ENCODE measurements at regions not wholly inside any gene's neighbourhood (a gene's known extent, or its start where the extent isn't known, plus 50 kb on each side); places are given as distances from the start of the nearest gene placed in this dataset.

GRCh38 chr10:130757821-130758489, 553.6 kb downstream of the TCERG1L start:
- TF ChIP-seq CTCF (IDR thresholded peaks at IDR 0.05; ENCODE audit: low read depth, low read length): no peak
- DNase-seq (ENCODE audit: low read depth in 2 of 2): no peak
- H3K4me3 ChIP-seq (replicated peaks in 1 of 2; ENCODE audit: low read depth in 2 of 2, low read length in 2 of 2): no peak overlapping the region

GRCh38 chr10:130758529-130758928, 553.0 kb downstream of the TCERG1L start:
- TF ChIP-seq CTCF (IDR thresholded peaks at IDR 0.05; ENCODE audit: low read depth, low read length): no peak
- no peak for DNase-seq (ENCODE audit: low read depth in 2 of 2)
- no peak overlapping the region for H3K4me3 ChIP-seq (replicated peaks in 1 of 2; ENCODE audit: low read depth in 2 of 2, low read length in 2 of 2)

DNA sequence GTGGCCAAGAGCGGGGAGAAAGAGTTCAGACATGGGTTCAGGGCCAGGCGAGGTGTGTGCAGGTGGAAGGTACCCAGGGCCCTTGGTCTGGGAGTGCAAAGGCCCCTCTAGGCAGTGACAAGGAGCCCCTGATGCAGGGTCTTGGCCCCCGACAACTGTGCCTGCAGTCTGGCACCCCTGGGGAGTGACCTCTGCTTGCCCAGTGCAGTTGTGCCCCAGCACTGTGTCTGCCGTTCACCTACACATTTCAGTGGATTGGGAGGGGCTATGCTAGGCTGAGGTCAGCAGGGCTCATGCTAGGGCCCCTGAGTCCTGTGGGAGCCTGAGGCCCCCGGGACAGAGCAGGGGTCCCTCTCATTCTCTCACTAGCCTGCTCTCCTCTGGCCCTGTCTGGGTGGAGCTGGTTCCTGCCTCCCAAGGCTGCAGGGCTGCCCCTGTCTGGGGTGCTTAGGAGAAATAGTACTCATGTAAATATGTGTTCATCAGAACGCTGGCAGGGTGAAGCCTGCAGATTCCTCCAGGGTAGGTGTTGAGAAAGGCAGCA, 550.4 kb downstream of the TCERG1L start:
- no peak for TF ChIP-seq CTCF (IDR thresholded peaks at IDR 0.05; ENCODE audit: low read depth, low read length)
- no peak for DNase-seq (ENCODE audit: low read depth in 2 of 2)
- no peak overlapping the region for H3K4me3 ChIP-seq (replicated peaks in 1 of 2; ENCODE audit: low read depth in 2 of 2, low read length in 2 of 2)

- no peak for TF ChIP-seq CTCF (IDR thresholded peaks at IDR 0.05; ENCODE audit: low read depth, low read length)
- DNase-seq (ENCODE audit: low read depth in 2 of 2): no peak
- no peak overlapping the region for H3K4me3 ChIP-seq (replicated peaks in 1 of 2; ENCODE audit: low read depth in 2 of 2, low read length in 2 of 2)
Observed at GRCh38 chr10:130761788-130762301, 549.7 kb downstream of the TCERG1L start.

- no peak for TF ChIP-seq CTCF (IDR thresholded peaks at IDR 0.05; ENCODE audit: low read depth, low read length)
- DNase-seq (ENCODE audit: low read depth in 2 of 2): no peak
Observed at GRCh38 chr10:130762491-130762890, 549.0 kb downstream of the TCERG1L start.

GRCh38 chr10:130763071-130763470, 548.5 kb downstream of the TCERG1L start:
- no peak for DNase-seq (ENCODE audit: low read depth in 2 of 2)
- no peak overlapping the region for H3K4me3 ChIP-seq (replicated peaks in 1 of 2; ENCODE audit: low read depth in 2 of 2, low read length in 2 of 2)
- TF ChIP-seq CTCF (IDR thresholded peaks at IDR 0.05; ENCODE audit: low read depth, low read length): no peak

More at GRCh38 chr10:130762491-130762890, 549.0 kb downstream of the TCERG1L start:
- no peak overlapping the region for H3K4me3 ChIP-seq (replicated peaks in 1 of 2; ENCODE audit: low read depth in 2 of 2, low read length in 2 of 2)
